ENCODE measurements at regions not wholly inside any gene's neighbourhood (a gene's known extent, or its start where the extent isn't known, plus 50 kb on each side); places are given as distances from the start of the nearest gene placed in this dataset.

DNA sequence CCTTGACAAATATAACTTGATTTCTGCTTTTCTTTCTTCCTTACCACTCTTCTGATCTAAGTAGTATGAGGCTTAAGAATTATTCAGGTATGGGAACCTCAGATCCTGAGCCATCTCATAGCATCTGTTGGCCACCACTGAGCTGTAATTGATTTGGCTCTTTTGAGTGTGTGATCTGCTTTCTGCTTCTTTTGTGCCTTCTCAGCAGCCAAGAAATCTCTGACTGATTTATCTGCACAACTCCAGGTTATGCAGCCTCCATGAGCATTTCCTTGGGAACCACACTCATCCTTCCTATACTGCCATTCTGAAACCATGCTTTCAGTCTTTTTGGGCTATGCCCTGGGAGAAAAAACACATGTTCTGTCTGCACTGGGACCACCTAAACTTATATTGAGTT, 178.0 kb upstream of the FAM3C start:
- POLR2A ChIA-PET: no interaction called here
- intact Hi-C loops (cut with micrococcal nuclease): no loop called here
- no TSS peak for BruUV-seq (replicated peaks)
- CTCF ChIA-PET: no interaction called here
- Mint-ChIP-seq H3K9me3 (ENCODE audit: unreplicated experiment) (no peaks in the 10 kb centered on the region), H3K27ac (ENCODE audit: low read depth, unreplicated experiment) (no peak overlapping the region), H3K4me1 (ENCODE audit: insufficient read depth, unreplicated experiment) (no peaks in the 10 kb centered on the region), H3K27me3 (ENCODE audit: insufficient read depth, unreplicated experiment) (no peaks in the 10 kb centered on the region), H3K4me3 (ENCODE audit: unreplicated experiment) (no peak overlapping the region), H3K36me3 (ENCODE audit: insufficient read depth, unreplicated experiment) (no peaks in the 10 kb centered on the region)
- no peak for DNase-seq (ENCODE audit: unreplicated experiment)
- TF ChIP-seq, protein P1, sequence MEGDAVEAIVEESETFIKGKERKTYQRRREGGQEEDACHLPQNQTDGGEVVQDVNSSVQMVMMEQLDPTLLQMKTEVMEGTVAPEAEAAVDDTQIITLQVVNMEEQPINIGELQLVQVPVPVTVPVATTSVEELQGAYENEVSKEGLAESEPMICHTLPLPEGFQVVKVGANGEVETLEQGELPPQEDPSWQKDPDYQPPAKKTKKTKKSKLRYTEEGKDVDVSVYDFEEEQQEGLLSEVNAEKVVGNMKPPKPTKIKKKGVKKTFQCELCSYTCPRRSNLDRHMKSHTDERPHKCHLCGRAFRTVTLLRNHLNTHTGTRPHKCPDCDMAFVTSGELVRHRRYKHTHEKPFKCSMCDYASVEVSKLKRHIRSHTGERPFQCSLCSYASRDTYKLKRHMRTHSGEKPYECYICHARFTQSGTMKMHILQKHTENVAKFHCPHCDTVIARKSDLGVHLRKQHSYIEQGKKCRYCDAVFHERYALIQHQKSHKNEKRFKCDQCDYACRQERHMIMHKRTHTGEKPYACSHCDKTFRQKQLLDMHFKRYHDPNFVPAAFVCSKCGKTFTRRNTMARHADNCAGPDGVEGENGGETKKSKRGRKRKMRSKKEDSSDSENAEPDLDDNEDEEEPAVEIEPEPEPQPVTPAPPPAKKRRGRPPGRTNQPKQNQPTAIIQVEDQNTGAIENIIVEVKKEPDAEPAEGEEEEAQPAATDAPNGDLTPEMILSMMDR (IDR thresholded peaks at IDR 0.05; ENCODE audit: unreplicated experiment): no peak

DNA sequence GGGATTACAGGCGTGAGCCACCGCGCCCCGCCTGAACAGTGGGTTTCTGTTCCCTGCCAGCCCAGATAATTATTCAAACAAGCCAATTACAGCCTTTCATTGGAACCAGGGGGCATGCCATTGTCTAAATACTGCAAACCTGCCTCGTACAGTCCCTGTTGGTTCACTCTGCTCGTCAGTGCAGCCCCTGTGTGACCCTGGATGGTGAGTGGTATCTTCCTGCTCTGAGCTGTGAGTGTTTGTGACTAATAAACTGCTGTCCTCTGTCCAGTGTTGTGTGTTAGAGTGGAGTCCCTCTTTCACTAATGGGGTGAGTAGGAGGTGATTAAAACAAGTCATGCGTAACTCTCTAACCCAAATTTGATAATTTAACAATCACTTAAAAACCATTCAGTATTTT, 176.5 kb upstream of the FAM3C start:
- ChIA-PET POLR2A (no interaction called here), CTCF (interaction anchor here (1.1 kb wide), 1 partner anchor 422 kb away, joined by 4 read pairs; no protein-coding TSS in a partner anchor)
- no peaks in the 10 kb centered on the region for H3K36me3 Mint-ChIP-seq (ENCODE audit: insufficient read depth, unreplicated experiment)
- TF ChIP-seq, protein P1 (IDR thresholded peaks at IDR 0.05; ENCODE audit: unreplicated experiment): no peak
- DNase-seq (ENCODE audit: unreplicated experiment): no peak
- no peaks in the 10 kb centered on the region for H3K9me3 Mint-ChIP-seq (ENCODE audit: unreplicated experiment)
- H3K27ac Mint-ChIP-seq (ENCODE audit: low read depth, unreplicated experiment): no peak overlapping the region
- no peaks in the 10 kb centered on the region for H3K27me3 Mint-ChIP-seq (ENCODE audit: insufficient read depth, unreplicated experiment)
- BruUV-seq (replicated peaks): no TSS peak
- H3K4me1 Mint-ChIP-seq (ENCODE audit: insufficient read depth, unreplicated experiment): peaks cover 5% of the 10 kb centered on the region
- intact Hi-C loops (cut with micrococcal nuclease): no loop called here
- H3K4me3 Mint-ChIP-seq (ENCODE audit: unreplicated experiment): no peak overlapping the region

- intact Hi-C loops (cut with micrococcal nuclease): no loop called here
- no TSS peak for BruUV-seq (replicated peaks)
- ChIA-PET CTCF (interaction anchor here (1.3 to 1.6 kb wide), 2 partner anchors 174 to 424 kb away, joined by 3 to 7 read pairs; partner anchors contain the start of gene FAM3C), POLR2A (no interaction called here)
- Mint-ChIP-seq H3K36me3 (ENCODE audit: insufficient read depth, unreplicated experiment) (no peaks in the 10 kb centered on the region), H3K4me3 (ENCODE audit: unreplicated experiment) (no peak overlapping the region), H3K27me3 (ENCODE audit: insufficient read depth, unreplicated experiment) (no peaks in the 10 kb centered on the region), H3K9me3 (ENCODE audit: unreplicated experiment) (no peaks in the 10 kb centered on the region), H3K4me1 (ENCODE audit: insufficient read depth, unreplicated experiment) (peaks cover 5% of the 10 kb centered on the region), H3K27ac (ENCODE audit: low read depth, unreplicated experiment) (no peak overlapping the region)
- no peak for DNase-seq (ENCODE audit: unreplicated experiment)
- TF ChIP-seq, protein P1 (IDR thresholded peaks at IDR 0.05; ENCODE audit: unreplicated experiment): no peak
Observed at GRCh38 chr7:121570365-121570764, 174.3 kb upstream of the FAM3C start.

DNA sequence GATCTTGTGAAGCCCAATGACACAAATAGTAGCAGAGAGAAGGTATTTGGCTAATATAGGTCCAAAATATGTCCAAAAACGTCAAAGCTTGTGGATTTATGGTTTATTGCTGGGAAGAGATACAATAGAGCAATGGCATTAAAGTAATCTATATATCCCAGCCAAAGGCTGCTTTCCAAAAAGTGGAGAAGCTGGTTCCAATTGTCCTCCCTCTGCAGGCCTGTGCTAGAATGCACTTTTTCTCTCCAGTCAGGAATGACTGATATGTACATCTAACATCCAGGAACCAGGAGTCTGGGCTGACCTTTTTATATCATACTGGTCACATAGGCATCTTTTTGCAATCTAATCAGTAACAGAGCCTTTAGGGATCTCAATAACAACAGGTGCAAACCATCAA, 167.1 kb upstream of the FAM3C start:
- intact Hi-C loops (cut with micrococcal nuclease): no loop called here
- no TSS peak for BruUV-seq (replicated peaks)
- no peaks in the 10 kb centered on the region for H3K9me3 Mint-ChIP-seq (ENCODE audit: unreplicated experiment)
- no peaks in the 10 kb centered on the region for H3K27me3 Mint-ChIP-seq (ENCODE audit: insufficient read depth, unreplicated experiment)
- H3K36me3 Mint-ChIP-seq (ENCODE audit: insufficient read depth, unreplicated experiment): no peaks in the 10 kb centered on the region
- TF ChIP-seq, protein P1 (IDR thresholded peaks at IDR 0.05; ENCODE audit: unreplicated experiment): peak; percentile 17
- CTCF ChIA-PET: interaction anchor here (0.6 to 1.1 kb wide), 3 partner anchors 41 to 423 kb away, joined by 3 to 4 read pairs (median 3); no protein-coding TSS in a partner anchor
- peak; percentile 21 for DNase-seq (ENCODE audit: unreplicated experiment)
- POLR2A ChIA-PET: no interaction called here
- peaks cover 2% of the 10 kb centered on the region for H3K4me1 Mint-ChIP-seq (ENCODE audit: insufficient read depth, unreplicated experiment)
- no peak overlapping the region for H3K4me3 Mint-ChIP-seq (ENCODE audit: unreplicated experiment)
- no peak overlapping the region for H3K27ac Mint-ChIP-seq (ENCODE audit: low read depth, unreplicated experiment)
